ENCODE measurements at regions not wholly inside any gene's neighbourhood (a gene's known extent, or its start where the extent isn't known, plus 50 kb on each side); places are given as distances from the start of the nearest gene placed in this dataset.
A peak's percentile ranks its signal among the peaks of the same experiment; 100 is the strongest.

DNA sequence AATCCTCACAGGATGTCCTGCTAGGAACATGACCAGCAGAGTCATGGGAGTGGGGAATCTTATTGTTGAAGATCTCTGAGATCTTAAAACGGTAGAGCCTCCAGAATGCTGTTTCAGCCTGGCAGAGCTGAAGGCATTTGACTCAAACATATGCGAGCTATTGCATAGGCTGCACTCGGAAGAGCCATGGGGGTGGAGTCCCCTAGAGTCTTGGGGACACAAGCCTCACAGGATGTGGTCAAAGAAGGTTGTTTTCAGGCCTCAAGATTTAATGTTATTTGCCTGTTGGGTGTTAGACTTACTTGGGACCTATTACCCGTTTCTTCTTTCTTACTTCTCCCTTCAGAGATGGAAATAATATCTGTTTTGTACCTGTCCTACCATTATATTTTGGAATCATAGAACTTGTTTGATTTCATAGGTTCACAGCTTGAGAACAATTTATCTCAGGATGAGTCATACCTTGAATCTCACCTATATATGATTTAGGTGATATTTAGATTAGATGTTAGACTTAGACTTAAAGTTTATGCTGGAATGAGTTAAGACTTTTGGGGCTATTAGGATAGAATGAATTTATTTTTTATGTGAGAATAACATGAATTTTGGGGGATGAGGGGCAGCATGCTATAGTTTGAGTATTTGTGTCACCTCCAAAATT, 172.2 kb upstream of the ATP2B1 start:
- Histone ChIP-seq H3K9me3 (ENCODE audit: control insufficient read depth in 2 of 3, low read length in 3 of 3) (no peaks in the 10 kb centered on the region), H3K27ac (ENCODE audit: low read depth, low read length) (peak overlapping the region; percentile 48), H3K27me3 (ENCODE audit: control insufficient read depth in 2 of 2, insufficient read depth in 2 of 2, low read length in 2 of 2) (no peaks in the 10 kb centered on the region), H3K36me3 (ENCODE audit: control insufficient read depth in 2 of 3, insufficient read depth in 3 of 3, low read length in 3 of 3) (no peaks in the 10 kb centered on the region), H3K4me1 (ENCODE audit: control insufficient read depth in 2 of 2, insufficient read depth in 2 of 2, low read length in 2 of 2) (peaks cover 31 to 36% of the 10 kb centered on the region in 2 donors), H3K4me3 (ENCODE audit: low read length) (peak overlapping the region; percentile 45)
- peaks cover 0 to 7% (median 0%) of the 10 kb centered on the region in 11 donors for H3K9me3 Mint-ChIP-seq
- H3K27ac Mint-ChIP-seq = peak overlapping the region; percentile 82 to 95 (median 91)
- DNase-seq (peak in 8 of 9 donors; percentile 34 to 75 (median 60)), ATAC-seq (peak; percentile 99)
- POLR2A ChIA-PET = interaction anchor here (0.5 to 2.7 kb wide), 7 partner anchors 9 to 843 kb away, joined by 3 to 19 read pairs (median 7); partner anchors contain the start of gene ATP2B1
- H3K36me3 Mint-ChIP-seq = peaks cover 0 to 15% (median 0%) of the 10 kb centered on the region in 5 donors
- intact Hi-C loops (cut with micrococcal nuclease) = loop anchor here (1.0 to 5.0 kb wide), 6 partner anchors 9 to 354 kb away; partner anchors contain the start of gene POC1B (in 1 of the 2)
- H3K4me3 Mint-ChIP-seq = peak overlapping the region; percentile 45 to 83 (median 73)
- peaks cover 23 to 64% (median 58%) of the 10 kb centered on the region in 7 donors for H3K4me1 Mint-ChIP-seq
- CTCF ChIA-PET = interaction anchor here (0.8 to 1.3 kb wide), 4 partner anchors 13 to 527 kb away, joined by 3 to 4 read pairs (median 3); no protein-coding TSS in a partner anchor
- peaks cover 0 to 3% (median 0%) of the 10 kb centered on the region in 5 donors for H3K27me3 Mint-ChIP-seq

DNA sequence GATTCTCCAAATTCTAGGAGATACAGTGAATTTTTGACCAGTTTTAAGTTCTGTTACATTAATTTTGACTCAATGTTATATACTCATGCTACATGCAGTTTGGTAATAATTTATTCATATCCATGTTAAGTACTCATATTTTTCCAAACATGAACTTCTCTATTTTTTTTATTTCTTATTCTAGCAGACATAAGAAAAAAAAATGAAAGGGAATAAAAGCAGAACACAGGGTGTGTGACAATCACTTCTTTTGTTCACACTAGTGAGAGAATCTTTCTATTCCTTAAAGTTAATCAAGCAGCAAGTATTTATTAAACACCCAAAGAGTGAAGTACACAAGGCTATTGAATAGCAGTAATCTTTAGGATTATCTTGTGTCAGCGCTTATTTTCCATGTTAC, 171.1 kb upstream of the ATP2B1 start:
- ATAC-seq (no peak), DNase-seq (no peak)
- Histone ChIP-seq H3K27ac (ENCODE audit: low read depth, low read length) (no peak overlapping the region), H3K36me3 (ENCODE audit: control insufficient read depth in 2 of 3, insufficient read depth in 3 of 3, low read length in 3 of 3) (no peaks in the 10 kb centered on the region), H3K27me3 (ENCODE audit: control insufficient read depth in 2 of 2, insufficient read depth in 2 of 2, low read length in 2 of 2) (no peaks in the 10 kb centered on the region), H3K9me3 (ENCODE audit: control insufficient read depth in 2 of 3, low read length in 3 of 3) (no peaks in the 10 kb centered on the region), H3K4me1 (ENCODE audit: control insufficient read depth in 2 of 2, insufficient read depth in 2 of 2, low read length in 2 of 2) (peaks cover 31 to 36% of the 10 kb centered on the region in 2 donors), H3K4me3 (ENCODE audit: low read length) (no peak overlapping the region)
- peaks cover 0 to 15% (median 0%) of the 10 kb centered on the region in 5 donors for H3K36me3 Mint-ChIP-seq
- peaks cover 0 to 3% (median 0%) of the 10 kb centered on the region in 5 donors for H3K27me3 Mint-ChIP-seq
- H3K4me3 Mint-ChIP-seq = no peak overlapping the region
- peaks cover 23 to 66% (median 58%) of the 10 kb centered on the region in 7 donors for H3K4me1 Mint-ChIP-seq
- peaks cover 0 to 7% (median 0%) of the 10 kb centered on the region in 11 donors for H3K9me3 Mint-ChIP-seq
- ChIA-PET CTCF (interaction anchor here (0.8 to 1.3 kb wide), 4 partner anchors 12 to 526 kb away, joined by 3 to 4 read pairs (median 3); no protein-coding TSS in a partner anchor), POLR2A (interaction anchor here (0.8 to 1.2 kb wide), 2 partner anchors 38 to 58 kb away, joined by 3 read pairs; no protein-coding TSS in a partner anchor)
- no peak overlapping the region for H3K27ac Mint-ChIP-seq
- intact Hi-C loops (cut with micrococcal nuclease) = loop anchor here (1.0 to 5.0 kb wide), 6 partner anchors 7 to 353 kb away; partner anchors contain the start of gene POC1B (in 1 of the 2)

DNA sequence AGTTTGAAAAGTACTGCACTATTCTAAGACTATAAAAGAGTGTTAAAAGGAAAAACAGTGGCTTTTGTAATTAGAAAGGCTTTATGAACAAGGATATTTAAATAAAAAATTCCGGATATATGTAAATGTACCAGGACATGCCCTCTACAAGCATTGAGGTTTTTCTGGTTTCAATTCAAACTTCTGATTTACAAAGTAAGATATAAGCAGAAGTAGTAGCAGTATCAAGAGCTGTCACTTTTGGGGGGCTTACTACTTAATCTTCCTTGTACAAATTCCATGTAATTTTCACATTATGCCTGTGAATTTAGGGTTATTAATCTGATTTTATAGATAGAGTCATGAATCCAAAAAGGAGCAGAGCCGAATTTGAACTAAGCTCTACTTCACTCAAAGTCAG, 170.3 kb upstream of the ATP2B1 start:
- Histone ChIP-seq H3K27ac (ENCODE audit: low read depth, low read length) (no peak overlapping the region), H3K27me3 (ENCODE audit: control insufficient read depth in 2 of 2, insufficient read depth in 2 of 2, low read length in 2 of 2) (no peaks in the 10 kb centered on the region), H3K4me1 (ENCODE audit: control insufficient read depth in 2 of 2, insufficient read depth in 2 of 2, low read length in 2 of 2) (peaks cover 31 to 36% of the 10 kb centered on the region in 2 donors), H3K36me3 (ENCODE audit: control insufficient read depth in 2 of 3, insufficient read depth in 3 of 3, low read length in 3 of 3) (no peaks in the 10 kb centered on the region), H3K4me3 (ENCODE audit: low read length) (no peak overlapping the region), H3K9me3 (ENCODE audit: control insufficient read depth in 2 of 3, low read length in 3 of 3) (no peaks in the 10 kb centered on the region)
- Mint-ChIP-seq H3K4me3 (peak overlapping the region in 3 of 10 donors; percentile 9 to 25 (median 14)), H3K9me3 (peaks cover 0 to 7% (median 0%) of the 10 kb centered on the region in 11 donors), H3K27ac (peak overlapping the region in 3 of 9 donors; percentile 38 to 65 (median 62)), H3K36me3 (peaks cover 0 to 15% (median 0%) of the 10 kb centered on the region in 5 donors), H3K27me3 (peaks cover 0 to 3% (median 0%) of the 10 kb centered on the region in 5 donors), H3K4me1 (peaks cover 23 to 63% (median 54%) of the 10 kb centered on the region in 7 donors)
- DNase-seq = no peak
- no peak for ATAC-seq
- POLR2A ChIA-PET = interaction anchor here (0.7 kb wide), 1 partner anchor 15 kb away, joined by 3 read pairs; no protein-coding TSS in a partner anchor
- CTCF ChIA-PET = no interaction called here
- intact Hi-C loops (cut with micrococcal nuclease) = no loop called here

DNA sequence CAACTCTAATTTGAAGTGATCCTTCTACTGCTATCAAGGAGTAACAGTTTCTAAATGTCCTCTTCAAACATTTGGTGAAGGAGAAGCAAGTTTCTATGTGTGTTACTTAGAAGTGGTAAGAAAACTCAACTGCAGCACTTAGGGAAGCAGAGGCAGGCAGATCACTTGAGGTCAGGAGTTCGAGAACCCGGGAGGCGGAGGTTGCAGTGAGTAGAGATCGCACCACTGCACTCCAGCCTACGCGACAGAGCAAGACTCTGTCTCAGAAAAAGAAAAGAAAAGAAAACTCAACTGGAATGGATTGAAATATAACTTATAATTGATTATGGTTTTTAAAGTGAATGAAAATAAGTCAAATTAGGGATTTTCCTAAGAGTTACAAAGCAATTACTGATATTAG, 169.7 kb upstream of the ATP2B1 start:
- peaks cover 0 to 3% (median 0%) of the 10 kb centered on the region in 5 donors for H3K27me3 Mint-ChIP-seq
- DNase-seq (no peak), ATAC-seq (no peak)
- intact Hi-C loops (cut with micrococcal nuclease) = no loop called here
- Histone ChIP-seq H3K27ac (ENCODE audit: low read depth, low read length) (no peak overlapping the region), H3K4me1 (ENCODE audit: control insufficient read depth in 2 of 2, insufficient read depth in 2 of 2, low read length in 2 of 2) (peaks cover 31 to 36% of the 10 kb centered on the region in 2 donors), H3K9me3 (ENCODE audit: control insufficient read depth in 2 of 3, low read length in 3 of 3) (no peaks in the 10 kb centered on the region), H3K27me3 (ENCODE audit: control insufficient read depth in 2 of 2, insufficient read depth in 2 of 2, low read length in 2 of 2) (no peaks in the 10 kb centered on the region), H3K36me3 (ENCODE audit: control insufficient read depth in 2 of 3, insufficient read depth in 3 of 3, low read length in 3 of 3) (no peaks in the 10 kb centered on the region), H3K4me3 (ENCODE audit: low read length) (no peak overlapping the region)
- ChIA-PET CTCF (no interaction called here), POLR2A (no interaction called here)
- peaks cover 0 to 7% (median 0%) of the 10 kb centered on the region in 11 donors for H3K9me3 Mint-ChIP-seq
- H3K4me1 Mint-ChIP-seq = peaks cover 23 to 57% (median 48%) of the 10 kb centered on the region in 7 donors
- H3K4me3 Mint-ChIP-seq = peak overlapping the region in 1 of 10 donors; percentile 25
- peaks cover 0 to 15% (median 0%) of the 10 kb centered on the region in 5 donors for H3K36me3 Mint-ChIP-seq
- H3K27ac Mint-ChIP-seq = peak overlapping the region in 7 of 9 donors; percentile 21 to 65 (median 40)

DNA sequence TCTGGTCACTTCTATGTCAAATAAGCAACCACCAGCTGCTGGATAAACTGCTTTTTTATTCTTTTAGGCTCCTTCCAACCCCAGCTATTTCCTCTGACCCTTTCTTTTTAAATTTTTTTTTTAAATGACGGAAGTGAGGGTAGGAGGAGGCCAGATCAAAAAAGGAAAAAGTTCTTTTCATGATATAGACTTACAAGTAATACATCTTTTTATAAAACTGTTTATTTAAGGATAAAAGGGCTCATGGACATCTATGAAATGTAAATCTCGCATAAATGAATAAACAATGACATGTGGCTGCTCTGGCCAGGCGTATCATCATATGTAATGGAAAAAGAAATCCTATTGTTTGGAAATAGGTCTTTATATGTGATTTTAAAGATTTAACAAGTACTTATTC, 169.0 kb upstream of the ATP2B1 start:
- DNase-seq (no peak), ATAC-seq (no peak)
- POLR2A ChIA-PET = interaction anchor here (1.2 kb wide), 1 partner anchor 14 kb away, joined by 3 read pairs; no protein-coding TSS in a partner anchor
- no peak overlapping the region for H3K4me3 Mint-ChIP-seq
- Histone ChIP-seq H3K4me1 (ENCODE audit: control insufficient read depth in 2 of 2, insufficient read depth in 2 of 2, low read length in 2 of 2) (peaks cover 31 to 36% of the 10 kb centered on the region in 2 donors), H3K27ac (ENCODE audit: low read depth, low read length) (no peak overlapping the region), H3K27me3 (ENCODE audit: control insufficient read depth in 2 of 2, insufficient read depth in 2 of 2, low read length in 2 of 2) (no peaks in the 10 kb centered on the region), H3K9me3 (ENCODE audit: control insufficient read depth in 2 of 3, low read length in 3 of 3) (no peaks in the 10 kb centered on the region), H3K4me3 (ENCODE audit: low read length) (no peak overlapping the region), H3K36me3 (ENCODE audit: control insufficient read depth in 2 of 3, insufficient read depth in 3 of 3, low read length in 3 of 3) (no peaks in the 10 kb centered on the region)
- H3K4me1 Mint-ChIP-seq = peaks cover 23 to 51% (median 42%) of the 10 kb centered on the region in 7 donors
- CTCF ChIA-PET = no interaction called here
- peaks cover 0 to 3% (median 0%) of the 10 kb centered on the region in 5 donors for H3K27me3 Mint-ChIP-seq
- intact Hi-C loops (cut with micrococcal nuclease) = no loop called here
- H3K36me3 Mint-ChIP-seq = peaks cover 0 to 15% (median 0%) of the 10 kb centered on the region in 5 donors
- H3K9me3 Mint-ChIP-seq = peaks cover 0 to 9% (median 0%) of the 10 kb centered on the region in 11 donors
- H3K27ac Mint-ChIP-seq = no peak overlapping the region

DNA sequence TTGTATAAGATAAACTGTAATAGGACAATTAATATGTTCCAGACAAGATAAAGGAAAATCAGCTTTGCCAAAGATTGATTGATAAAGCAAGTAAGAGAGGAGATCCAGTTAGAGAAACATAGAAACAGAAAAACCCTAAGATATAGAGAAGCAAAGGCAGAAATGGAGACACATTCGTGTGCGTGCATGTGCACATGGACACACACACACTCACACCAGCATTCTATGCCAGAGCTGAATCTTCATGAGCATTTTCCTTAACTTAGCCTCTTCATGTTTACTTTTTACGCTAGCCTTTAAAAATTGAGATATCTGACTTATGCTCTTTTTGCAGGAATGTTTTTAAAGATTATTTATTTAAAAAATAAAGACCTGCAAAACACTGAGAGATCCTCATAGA, 168.5 kb upstream of the ATP2B1 start:
- intact Hi-C loops (cut with micrococcal nuclease) = no loop called here
- no peaks in the 10 kb centered on the region for H3K27me3 ChIP-seq (ENCODE audit: control insufficient read depth in 2 of 2, insufficient read depth in 2 of 2, low read length in 2 of 2)
- no peak for DNase-seq
- H3K9me3 ChIP-seq (ENCODE audit: control insufficient read depth in 2 of 3, low read length in 3 of 3) = no peaks in the 10 kb centered on the region
- POLR2A ChIA-PET = interaction anchor here (1.2 kb wide), 1 partner anchor 13 kb away, joined by 3 read pairs; no protein-coding TSS in a partner anchor
- ATAC-seq = no peak
- Mint-ChIP-seq H3K4me3 (no peak overlapping the region), H3K4me1 (peaks cover 23 to 47% (median 38%) of the 10 kb centered on the region in 7 donors), H3K9me3 (peaks cover 0 to 14% (median 0%) of the 10 kb centered on the region in 11 donors), H3K36me3 (peaks cover 0 to 17% (median 0%) of the 10 kb centered on the region in 5 donors), H3K27me3 (peaks cover 0 to 3% (median 0%) of the 10 kb centered on the region in 5 donors), H3K27ac (peak overlapping the region in 3 of 9 donors; percentile 6 to 37 (median 21))
- no peaks in the 10 kb centered on the region for H3K36me3 ChIP-seq (ENCODE audit: control insufficient read depth in 2 of 3, insufficient read depth in 3 of 3, low read length in 3 of 3)
- no peak overlapping the region for H3K27ac ChIP-seq (ENCODE audit: low read depth, low read length)
- H3K4me3 ChIP-seq (ENCODE audit: low read length) = no peak overlapping the region
- CTCF ChIA-PET = interaction anchor here (0.8 kb wide), 1 partner anchor 65 kb away, joined by 4 read pairs; no protein-coding TSS in a partner anchor
- peaks cover 29 to 33% of the 10 kb centered on the region in 2 donors for H3K4me1 ChIP-seq (ENCODE audit: control insufficient read depth in 2 of 2, insufficient read depth in 2 of 2, low read length in 2 of 2)

Data from naive thymus-derived CD4-positive, alpha-beta T cell (primary cell).